ENCODE measurements at regions not wholly inside any gene's neighbourhood (a gene's known extent, or its start where the extent isn't known, plus 50 kb on each side); places are given as distances from the start of the nearest gene placed in this dataset.

DNA sequence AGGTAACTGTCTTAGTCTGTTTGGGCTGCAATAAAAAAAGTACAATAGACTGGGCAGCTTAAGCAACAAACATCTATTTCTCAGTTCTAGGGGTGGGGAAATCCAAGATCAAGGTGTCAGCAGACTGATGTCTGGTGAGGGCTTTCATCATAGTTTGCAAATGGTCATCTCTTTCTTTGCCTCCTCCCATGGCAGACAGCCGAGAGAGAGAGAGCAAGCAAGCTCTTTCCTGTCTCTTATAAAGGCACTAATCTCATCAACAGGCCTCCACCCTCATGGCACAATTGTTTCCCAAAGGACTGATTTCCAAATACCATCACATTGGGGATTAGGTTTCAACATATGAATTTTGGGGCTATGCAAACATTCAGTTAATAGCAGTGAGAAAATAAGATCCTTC lies 445.6 kb upstream of the FLRT2 start:
- TF ChIP-seq, protein P1, sequence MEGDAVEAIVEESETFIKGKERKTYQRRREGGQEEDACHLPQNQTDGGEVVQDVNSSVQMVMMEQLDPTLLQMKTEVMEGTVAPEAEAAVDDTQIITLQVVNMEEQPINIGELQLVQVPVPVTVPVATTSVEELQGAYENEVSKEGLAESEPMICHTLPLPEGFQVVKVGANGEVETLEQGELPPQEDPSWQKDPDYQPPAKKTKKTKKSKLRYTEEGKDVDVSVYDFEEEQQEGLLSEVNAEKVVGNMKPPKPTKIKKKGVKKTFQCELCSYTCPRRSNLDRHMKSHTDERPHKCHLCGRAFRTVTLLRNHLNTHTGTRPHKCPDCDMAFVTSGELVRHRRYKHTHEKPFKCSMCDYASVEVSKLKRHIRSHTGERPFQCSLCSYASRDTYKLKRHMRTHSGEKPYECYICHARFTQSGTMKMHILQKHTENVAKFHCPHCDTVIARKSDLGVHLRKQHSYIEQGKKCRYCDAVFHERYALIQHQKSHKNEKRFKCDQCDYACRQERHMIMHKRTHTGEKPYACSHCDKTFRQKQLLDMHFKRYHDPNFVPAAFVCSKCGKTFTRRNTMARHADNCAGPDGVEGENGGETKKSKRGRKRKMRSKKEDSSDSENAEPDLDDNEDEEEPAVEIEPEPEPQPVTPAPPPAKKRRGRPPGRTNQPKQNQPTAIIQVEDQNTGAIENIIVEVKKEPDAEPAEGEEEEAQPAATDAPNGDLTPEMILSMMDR (IDR thresholded peaks at IDR 0.05), result no peak
- TF ChIP-seq POLR2A (IDR thresholded peaks at IDR 0.05), result no peak
- TF ChIP-seq EP300 (IDR thresholded peaks at IDR 0.05), result no peak
- TF ChIP-seq POLR2AphosphoS5 (IDR thresholded peaks at IDR 0.05), result no peak

All from upper lobe of left lung (tissue), 4 donors.